ENCODE measurements at regions not wholly inside any gene's neighbourhood (a gene's known extent, or its start where the extent isn't known, plus 50 kb on each side); places are given as distances from the start of the nearest gene placed in this dataset.

- TF ChIP-seq CTCF (IDR thresholded peaks at IDR 0.05) (no peak), POLR2A (IDR thresholded peaks at IDR 0.05) (no peak), EP300 (IDR thresholded peaks at IDR 0.05) (no peak)
Observed at GRCh38 chr15:69792823-69793222, 304.9 kb downstream of the TLE3 start.
